ENCODE measurements at regions not wholly inside any gene's neighbourhood (a gene's known extent, or its start where the extent isn't known, plus 50 kb on each side); places are given as distances from the start of the nearest gene placed in this dataset.

- TF ChIP-seq CTCF (conservative IDR thresholded peaks at IDR 0.05) (no peak), ZFX (IDR thresholded peaks at IDR 0.05) (no peak)
Measured at GRCh38 chr1:244287726-244288125, 164.0 kb downstream of the ADSS2 start.

Measured in C4-2B (cell line).